Liver (tissue), 3 donors: ENCODE measurements at regions not wholly inside any gene's neighbourhood (a gene's known extent, or its start where the extent isn't known, plus 50 kb on each side); places are given as distances from the start of the nearest gene placed in this dataset.

Source experiments
- ATF3 ChIP-seq: IDR thresholded peaks from 2 replicates; pipeline ENCODE4 v1.6.1; 2016; ENCODE audit warnings: antibody characterized with exemption
- CTCF ChIP-seq: fragments of 150-350 bp; IDR thresholded peaks from 2 replicates; pipeline ENCODE4 v1.5.1; 2017; ENCODE audit warnings: improper control_type of control experiment, low read depth, low read length; ENCODE audit not compliant: missing input control
- EGR1 ChIP-seq, 2 donors: IDR thresholded peaks; 2 replicates each; pipeline ENCODE4 v1.6.1; 2016 to 2018; ENCODE audit warnings: antibody characterized with exemption in 2 of 2, low read depth in 2 of 2
- FOXA1 ChIP-seq: IDR thresholded peaks from 2 replicates; pipeline ENCODE4 v1.6.1; 2016; ENCODE audit warnings: antibody characterized with exemption
- GABPA ChIP-seq, 2 donors: IDR thresholded peaks in 1 of 2; conservative IDR thresholded peaks in 1 of 2; 2 replicates each; pipeline ENCODE4 v1.6.1; 2016; ENCODE audit warnings: antibody characterized with exemption in 2 of 2, mild to moderate bottlenecking in 1 of 2, moderate library complexity in 1 of 2
- HNF4A ChIP-seq, 2 donors: conservative IDR thresholded peaks; 2 replicates each; pipeline ENCODE4 v1.6.1; 2016; ENCODE audit warnings: antibody characterized with exemption in 2 of 2, mild to moderate bottlenecking in 2 of 2
- MAX ChIP-seq: IDR thresholded peaks from 2 replicates; pipeline ENCODE4 v1.6.1; 2016; ENCODE audit warnings: antibody characterized with exemption
- RAD21 ChIP-seq, 2 donors: IDR thresholded peaks; 2 replicates each; pipeline ENCODE4 v1.6.1; 2016; ENCODE audit warnings: antibody characterized with exemption in 2 of 2, mild to moderate bottlenecking in 2 of 2
- REST ChIP-seq: IDR thresholded peaks from 2 replicates; pipeline ENCODE4 v1.6.1; 2016; ENCODE audit warnings: antibody characterized with exemption, mild to moderate bottlenecking
- SP1 ChIP-seq: IDR thresholded peaks from 2 replicates; pipeline ENCODE4 v1.6.1; 2018; ENCODE audit warnings: antibody characterized with exemption, mild to moderate bottlenecking
- TAF1 ChIP-seq: conservative IDR thresholded peaks from 2 replicates; pipeline ENCODE4 v1.6.1; 2016; ENCODE audit warnings: antibody characterized with exemption, mild to moderate bottlenecking
- YY1 ChIP-seq: IDR thresholded peaks from 2 replicates; pipeline ENCODE4 v1.6.1; 2016; ENCODE audit warnings: antibody characterized with exemption, mild to moderate bottlenecking
- donor health status: healthy.
- donor health status: healthy.

- no peak for TF ChIP-seq CTCF
- no peak for TF ChIP-seq TAF1
- TF ChIP-seq EGR1 (IDR thresholded peaks at IDR 0.05; ENCODE audit: low read depth in 2 of 2), result no peak
- no peak for TF ChIP-seq GABPA (IDR thresholded peaks at IDR 0.05 in 1 of 2, conservative IDR thresholded peaks at IDR 0.05 in 1 of 2)
- TF ChIP-seq HNF4A (conservative IDR thresholded peaks at IDR 0.05), result no peak
- TF ChIP-seq MAX, result no peak
- TF ChIP-seq YY1, result no peak
- no peak for TF ChIP-seq ATF3
- TF ChIP-seq SP1, result no peak
- TF ChIP-seq REST, result no peak
- no peak for TF ChIP-seq FOXA1
- no peak for TF ChIP-seq RAD21 (IDR thresholded peaks at IDR 0.05)
Observed at GRCh38 chr1:98366343-98366742, 295.2 kb upstream of the SNX7 start.
